CD14-positive monocyte (primary cell): ENCODE measurements at regions not wholly inside any gene's neighbourhood (a gene's known extent, or its start where the extent isn't known, plus 50 kb on each side); places are given as distances from the start of the nearest gene placed in this dataset.

ENCODE experiments used
- DNase-seq, 3 donors: peaks; one replicate each; pipeline ENCODE4 v3.0.0-alpha.2; 2011 to 2022
- H2AFZ ChIP-seq: 2 replicates; pipeline ENCODE4 v1.6.0; 2012; ENCODE audit warnings: mild to moderate bottlenecking, low read depth, low read length, inconsistent platforms; ENCODE audit not compliant: insufficient read depth, poor library complexity, severe bottlenecking
- H3K27ac ChIP-seq, 2 donors: 1 replicate in 1 of 2; 2 replicates in 1 of 2; pipeline ENCODE4 v1.5.1; 2012 to 2013; ENCODE audit warnings: low read length in 2 of 2, control low read depth in 1 of 2, inconsistent platforms in 1 of 2, low read depth in 1 of 2, mild to moderate bottlenecking in 1 of 2
- H3K27me3 ChIP-seq, 2 donors: one replicate each; pipeline versions ENCODE4 v1.6.0 to v1.6.1; 2011 to 2013; ENCODE audit warnings: low read length in 2 of 2; ENCODE audit not compliant: control insufficient read depth in 2 of 2, insufficient read depth in 2 of 2
- H3K36me3 ChIP-seq, 2 donors: replicated peaks in 1 of 2; 1 replicate in 1 of 2; 2 replicates in 1 of 2; pipeline versions ENCODE4 v1.5.1 to v1.6.1; 2012 to 2013; ENCODE audit warnings: low read length in 2 of 2, control low read depth in 1 of 2, inconsistent platforms in 1 of 2, mild to moderate bottlenecking in 1 of 2; ENCODE audit not compliant: insufficient read depth in 2 of 2, control insufficient read depth in 1 of 2
- H3K4me1 ChIP-seq, 2 donors: 1 replicate in 1 of 2; 2 replicates in 1 of 2; pipeline versions ENCODE4 v1.5.1 to v1.6.1; 2012 to 2013; ENCODE audit warnings: low read length in 2 of 2, control low read depth in 1 of 2, inconsistent platforms in 1 of 2, mild to moderate bottlenecking in 1 of 2, moderate library complexity in 1 of 2; ENCODE audit not compliant: insufficient read depth in 2 of 2, control insufficient read depth in 1 of 2
- H3K4me2 ChIP-seq: replicated peaks from 2 replicates; pipeline ENCODE3; 2012; ENCODE audit warnings: low read length, moderate library complexity, mild to moderate bottlenecking; ENCODE audit not compliant: poor library complexity, severe bottlenecking; ENCODE audit errors: extremely low read depth
- H3K4me3 ChIP-seq, 3 experiments: fragments of 200-600 bp in 1 of 3; sonication (generic) in 1 of 3; replicated peaks in 1 of 3; 1 replicate in 2 of 3; 2 replicates in 1 of 3; pipeline ENCODE4 v1.5.1; 2011 to 2013; ENCODE audit warnings: low read length in 3 of 3, mild to moderate bottlenecking in 3 of 3, control low read depth in 2 of 3, low read depth in 2 of 3, inconsistent platforms in 1 of 3, moderate library complexity in 1 of 3
- H3K79me2 ChIP-seq: 2 replicates; pipeline ENCODE4 v1.6.0; 2012; ENCODE audit warnings: mild to moderate bottlenecking, control low read depth, inconsistent platforms, low read length, moderate library complexity; ENCODE audit not compliant: insufficient read depth
- H3K9ac ChIP-seq: 2 replicates; pipeline ENCODE4 v1.6.0; 2017; ENCODE audit warnings: low read length, mild to moderate bottlenecking; ENCODE audit not compliant: insufficient read depth, poor library complexity, severe bottlenecking
- H3K9me3 ChIP-seq, 2 donors: replicated peaks in 1 of 2; 1 replicate in 1 of 2; 2 replicates in 1 of 2; pipeline versions ENCODE4 v1.5.1 to v1.6.1; 2012 to 2013; ENCODE audit warnings: low read length in 2 of 2, control low read depth in 1 of 2; ENCODE audit not compliant: control insufficient read depth in 1 of 2, insufficient read depth in 1 of 2
- H4K20me1 ChIP-seq: 2 replicates; pipeline ENCODE4 v1.6.0; 2012; ENCODE audit warnings: mild to moderate bottlenecking, low read length, control low read depth, moderate library complexity; ENCODE audit not compliant: insufficient read depth
- H3K27ac Mint-ChIP-seq, 7 donors: one replicate each; pipeline ENCODE4 v1.8.0; 2020; ENCODE audit warnings: mild to moderate bottlenecking in 7 of 7, mixed read lengths in 7 of 7, moderate library complexity in 6 of 7, inconsistent platforms in 2 of 7
- H3K27me3 Mint-ChIP-seq, 3 donors: one replicate each; pipeline ENCODE4 v1.8.0; 2021 to 2022; ENCODE audit warnings: low read depth in 3 of 3, mild to moderate bottlenecking in 3 of 3, mixed read lengths in 3 of 3, moderate library complexity in 3 of 3, inconsistent platforms in 1 of 3
- H3K36me3 Mint-ChIP-seq, 2 donors: one replicate each; pipeline ENCODE4 v1.8.0; 2020; ENCODE audit warnings: mixed read lengths in 2 of 2, inconsistent platforms in 1 of 2, mild to moderate bottlenecking in 1 of 2
- H3K4me1 Mint-ChIP-seq: one replicate; pipeline ENCODE4 v1.8.0; 2020; ENCODE audit warnings: mild to moderate bottlenecking, mixed read lengths
- H3K4me3 Mint-ChIP-seq, 2 donors: one replicate each; pipeline ENCODE4 v1.8.0; 2020; ENCODE audit warnings: mild to moderate bottlenecking in 2 of 2, mixed read lengths in 2 of 2, moderate library complexity in 1 of 2
- H3K9me3 Mint-ChIP-seq, 7 donors: one replicate each; pipeline ENCODE4 v1.8.0; 2020 to 2022; ENCODE audit warnings: mixed read lengths in 7 of 7, mild to moderate bottlenecking in 6 of 7, moderate library complexity in 6 of 7, inconsistent platforms in 2 of 7
- WGBS: methylation state at CpG from one replicate; pipeline ENCODE4 v1.1.5; 2013; ENCODE audit warnings: missing lambda C conversion rate; ENCODE audit not compliant: insufficient coverage; 5-methylcytosine and 5-hydroxymethylcytosine counted together
- intact Hi-C, 2 donors: fragments of 100-400 bp; cut with micrococcal nuclease; formaldehyde crosslinking; loops; one replicate each; pipeline versions ENCODE4 v1.15.0 to v1.15.1; 2023
- TF ChIP-seq, protein P1 (sequence below): fragments of 200-600 bp; IDR thresholded peaks from one replicate; pipeline ENCODE4 v1.8.0; 2022; ENCODE audit warnings: antibody characterized with exemption, mild to moderate bottlenecking

DNA sequence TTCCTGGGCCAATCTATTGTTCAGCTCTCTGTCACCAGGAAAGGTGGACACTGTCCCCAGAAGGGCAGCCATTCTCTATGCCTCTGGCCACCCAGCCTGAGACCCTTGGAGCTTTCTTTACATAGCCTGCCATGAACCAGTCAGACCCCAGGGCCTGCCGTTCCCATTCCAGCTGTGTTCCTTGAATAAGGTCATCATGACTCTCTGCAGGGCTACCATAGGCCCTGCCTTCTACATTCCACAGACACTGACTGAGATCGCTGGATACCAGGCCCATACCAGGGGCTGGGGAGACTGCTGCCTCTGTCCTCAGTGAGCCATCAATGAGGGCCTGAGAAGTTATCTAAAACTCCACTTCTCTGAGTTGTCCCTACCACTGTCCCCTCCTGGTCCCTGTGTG is 75.5 kb downstream of the SYNE3 start:
- H3K36me3 ChIP-seq: peaks cover 95 to 100% of the 10 kb centered on the region in 2 donors
- H3K9ac ChIP-seq: no peak overlapping the region

DNA sequence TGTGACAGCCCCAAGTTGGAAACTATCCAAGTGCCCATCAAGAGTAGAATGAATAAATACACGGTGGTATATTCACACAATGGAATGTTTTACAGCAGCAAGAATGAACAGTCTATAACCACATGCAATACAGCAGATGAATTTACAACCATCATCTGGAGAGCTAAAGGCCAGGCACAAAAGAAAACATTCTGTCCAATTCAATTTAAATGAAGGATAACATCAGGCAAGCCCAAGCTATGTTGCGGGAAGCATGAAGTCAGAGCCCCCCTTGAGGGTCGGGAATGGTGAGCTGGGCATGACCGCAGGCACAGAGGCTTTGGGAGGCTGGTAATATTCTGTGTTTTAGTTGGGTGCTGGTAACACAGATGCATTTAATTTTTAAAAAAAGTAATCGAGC is 76.0 kb downstream of the SYNE3 start:
- Mint-ChIP-seq H3K36me3 (peaks cover 93 to 96% of the 10 kb centered on the region in 2 donors), H3K27ac (no peak overlapping the region), H3K4me1 (no peaks in the 10 kb centered on the region), H3K27me3 (peaks cover 0 to 2% (median 0%) of the 10 kb centered on the region in 3 donors), H3K9me3 (peaks cover 0 to 2% (median 0%) of the 10 kb centered on the region in 7 donors), H3K4me3 (no peak overlapping the region)
- Histone ChIP-seq H2AFZ (no peak overlapping the region), H3K4me2 (no peak overlapping the region), H4K20me1 (peaks cover 54% of the 10 kb centered on the region), H3K4me3 (no peak overlapping the region), H3K27me3 (no peaks in the 10 kb centered on the region), H3K4me1 (no peaks in the 10 kb centered on the region), H3K9ac (no peak overlapping the region), H3K9me3 (no peaks in the 10 kb centered on the region), H3K36me3 (peaks cover 95 to 100% of the 10 kb centered on the region in 2 donors), H3K27ac (peak overlapping the region in 1 of 2 donors; percentile 14), H3K79me2 (no peaks in the 10 kb centered on the region)
- no peak for DNase-seq
- intact Hi-C loops: loop anchor here (5.0 to 10.0 kb wide), 2 partner anchors 87 to 244 kb away; partner anchors contain the start of gene TCL1B (in 1 of the 2)
- WGBS: no CpG with 5 or more reads among the region's 5 CpGs
- TF ChIP-seq, protein P1, sequence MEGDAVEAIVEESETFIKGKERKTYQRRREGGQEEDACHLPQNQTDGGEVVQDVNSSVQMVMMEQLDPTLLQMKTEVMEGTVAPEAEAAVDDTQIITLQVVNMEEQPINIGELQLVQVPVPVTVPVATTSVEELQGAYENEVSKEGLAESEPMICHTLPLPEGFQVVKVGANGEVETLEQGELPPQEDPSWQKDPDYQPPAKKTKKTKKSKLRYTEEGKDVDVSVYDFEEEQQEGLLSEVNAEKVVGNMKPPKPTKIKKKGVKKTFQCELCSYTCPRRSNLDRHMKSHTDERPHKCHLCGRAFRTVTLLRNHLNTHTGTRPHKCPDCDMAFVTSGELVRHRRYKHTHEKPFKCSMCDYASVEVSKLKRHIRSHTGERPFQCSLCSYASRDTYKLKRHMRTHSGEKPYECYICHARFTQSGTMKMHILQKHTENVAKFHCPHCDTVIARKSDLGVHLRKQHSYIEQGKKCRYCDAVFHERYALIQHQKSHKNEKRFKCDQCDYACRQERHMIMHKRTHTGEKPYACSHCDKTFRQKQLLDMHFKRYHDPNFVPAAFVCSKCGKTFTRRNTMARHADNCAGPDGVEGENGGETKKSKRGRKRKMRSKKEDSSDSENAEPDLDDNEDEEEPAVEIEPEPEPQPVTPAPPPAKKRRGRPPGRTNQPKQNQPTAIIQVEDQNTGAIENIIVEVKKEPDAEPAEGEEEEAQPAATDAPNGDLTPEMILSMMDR: no peak

More for the DNA sequence above, 75.5 kb downstream of the SYNE3 start:
- Histone ChIP-seq H2AFZ (no peak overlapping the region), H4K20me1 (peaks cover 58% of the 10 kb centered on the region), H3K27ac (no peak overlapping the region), H3K4me1 (no peaks in the 10 kb centered on the region), H3K4me3 (no peak overlapping the region), H3K79me2 (no peaks in the 10 kb centered on the region), H3K9me3 (no peaks in the 10 kb centered on the region), H3K4me2 (no peak overlapping the region), H3K27me3 (no peaks in the 10 kb centered on the region)
- TF ChIP-seq, protein P1: no peak
- Mint-ChIP-seq H3K9me3 (peaks cover 0 to 2% (median 0%) of the 10 kb centered on the region in 7 donors), H3K27me3 (peaks cover 0 to 2% (median 0%) of the 10 kb centered on the region in 3 donors), H3K36me3 (peaks cover 94 to 96% of the 10 kb centered on the region in 2 donors), H3K27ac (no peak overlapping the region), H3K4me1 (no peaks in the 10 kb centered on the region), H3K4me3 (no peak overlapping the region)
- intact Hi-C loops: loop anchor here (5.0 to 10.0 kb wide), 2 partner anchors 86 to 244 kb away; partner anchors contain the start of gene TCL1B (in 1 of the 2)
- WGBS: 100% methylated on average over 2 of the region's 2 CpGs
- DNase-seq: no peak
